H1 (cell line): ENCODE measurements at regions not wholly inside any gene's neighbourhood (a gene's known extent, or its start where the extent isn't known, plus 50 kb on each side); places are given as distances from the start of the nearest gene placed in this dataset.

Source experiments
- CTCF ChIA-PET: fragments of 300-600 bp; sonication (Branson Sonifier 250); formaldehyde crosslinking; loops from one replicate; lab custom pipeline; 2021; ENCODE audit not compliant: partially characterized antibody; lab: Charles Lee
- POLR2A ChIA-PET: fragments of 300-600 bp; sonication (Branson Sonifier 250); formaldehyde crosslinking; loops from one replicate; lab custom pipeline; 2021; ENCODE audit warnings: inconsistent platforms; ENCODE audit not compliant: partially characterized antibody; lab: Charles Lee
- DNase-seq, 2 experiments: peaks; one replicate each; pipeline versions ENCODE4 v3.0.0 to v3.0.0-alpha.2; 2010 to 2022; ENCODE audit warnings: low spot score in 2 of 2, low read depth in 1 of 2, mixed read lengths in 1 of 2
- FAIRE-seq: peaks from 2 replicates; lab custom pipeline; 2011; peaks lifted over from hg19 to GRCh38; lab: Jason Lieb, UNC
- H2AFZ ChIP-seq: 2 replicates; pipeline ENCODE4 v1.8.1; 2012; ENCODE audit warnings: low read length, inconsistent platforms
- H2AK5ac ChIP-seq: 2 replicates; pipeline ENCODE4 v1.6.1; 2013; ENCODE audit warnings: low read depth, low read length
- H2BK120ac ChIP-seq: replicated peaks from 2 replicates; pipeline ENCODE3; 2013; ENCODE audit warnings: low read depth, low read length, inconsistent platforms
- H2BK12ac ChIP-seq: 2 replicates; pipeline ENCODE4 v1.6.1; 2013; ENCODE audit warnings: low read depth, low read length
- H2BK15ac ChIP-seq: 2 replicates; pipeline ENCODE4 v1.6.1; 2013; ENCODE audit warnings: low read length
- H2BK20ac ChIP-seq: 2 replicates; pipeline ENCODE4 v1.6.1; 2013; ENCODE audit warnings: low read length
- H2BK5ac ChIP-seq: 2 replicates; pipeline ENCODE4 v1.6.1; 2013; ENCODE audit warnings: low read depth, low read length
- H3K14ac ChIP-seq: 2 replicates; pipeline ENCODE4 v1.6.1; 2013; ENCODE audit warnings: inconsistent platforms; ENCODE audit not compliant: insufficient read length
- H3K18ac ChIP-seq: 2 replicates; pipeline ENCODE4 v1.6.1; 2013; ENCODE audit warnings: low read length; ENCODE audit errors: extremely low read depth
- H3K23ac ChIP-seq: 2 replicates; pipeline ENCODE4 v1.6.1; 2013; ENCODE audit warnings: inconsistent platforms; ENCODE audit not compliant: insufficient read length
- H3K23me2 ChIP-seq: 2 replicates; pipeline ENCODE4 v1.6.1; 2013; ENCODE audit warnings: low read depth, low read length
- H3K27ac ChIP-seq: 2 replicates; pipeline ENCODE4 v1.6.1; 2011; ENCODE audit warnings: low read depth, low read length, inconsistent platforms
- H3K27me3 ChIP-seq, 4 experiments: replicated peaks in 1 of 4; 1 replicate in 1 of 4; 2 replicates in 3 of 4; pipeline versions ENCODE4 v1.6.1 to v1.8.1; 2011 to 2013; ENCODE audit warnings: low read length in 3 of 4, mild to moderate bottlenecking in 3 of 4, inconsistent platforms in 2 of 4, mixed read lengths in 2 of 4, moderate library complexity in 1 of 4; ENCODE audit not compliant: control insufficient read depth in 3 of 4, insufficient read depth in 3 of 4; ENCODE audit errors: extremely low read depth in 1 of 4
- H3K36me3 ChIP-seq, 4 experiments: 2 replicates each; pipeline versions ENCODE4 v1.6.1 to v1.8.1; 2011 to 2013; ENCODE audit warnings: mild to moderate bottlenecking in 4 of 4, low read length in 3 of 4, moderate library complexity in 2 of 4, control low read depth in 1 of 4, inconsistent platforms in 1 of 4; ENCODE audit not compliant: insufficient read depth in 4 of 4, control insufficient read depth in 2 of 4
- H3K4ac ChIP-seq: replicated peaks from 2 replicates; pipeline ENCODE3; 2013; ENCODE audit warnings: low read length, low read depth, mixed read lengths, inconsistent platforms; ENCODE audit not compliant: insufficient read length
- H3K4me1 ChIP-seq, 4 experiments: replicated peaks in 1 of 4; 1 replicate in 1 of 4; 2 replicates in 3 of 4; pipeline versions ENCODE4 v1.6.1 to v1.8.1; 2011 to 2013; ENCODE audit warnings: low read length in 3 of 4, inconsistent platforms in 2 of 4, mixed read lengths in 1 of 4; ENCODE audit not compliant: insufficient read depth in 4 of 4, control insufficient read depth in 3 of 4
- H3K4me2 ChIP-seq, 2 experiments: 2 replicates each; pipeline versions ENCODE4 v1.6.1 to v1.8.1; 2011 to 2013; ENCODE audit warnings: low read depth in 2 of 2, low read length in 2 of 2, control low read depth in 1 of 2, inconsistent platforms in 1 of 2, mild to moderate bottlenecking in 1 of 2; ENCODE audit not compliant: insufficient read depth in 1 of 2
- H3K4me3 ChIP-seq, 4 experiments: fragments of 200-600, 300-600 bp in 1 of 4; sonication (generic), shearing (Covaris generic), sonication (Bioruptor Twin) in 1 of 4; 2 replicates each; pipeline versions ENCODE4 v1.5.1 to v1.8.1; 2011 to 2016; ENCODE audit warnings: low read length in 4 of 4, low read depth in 3 of 4, control low read depth in 2 of 4, inconsistent platforms in 2 of 4, mild to moderate bottlenecking in 2 of 4, mixed read lengths in 1 of 4, moderate library complexity in 1 of 4; ENCODE audit not compliant: insufficient read depth in 2 of 4; ENCODE audit errors: extremely low read depth in 1 of 4
- H3K56ac ChIP-seq: replicated peaks from 2 replicates; pipeline ENCODE3; 2013; ENCODE audit warnings: low read depth, mild to moderate bottlenecking, mixed read lengths, low read length, inconsistent platforms; ENCODE audit not compliant: insufficient read length
- H3K79me1 ChIP-seq: 2 replicates; pipeline ENCODE4 v1.6.1; 2013; ENCODE audit warnings: low read depth, low read length, control low read depth
- H3K79me2 ChIP-seq, 2 experiments: 2 replicates each; pipeline versions ENCODE4 v1.6.1 to v1.8.1; 2012 to 2013; ENCODE audit warnings: low read length in 2 of 2, mild to moderate bottlenecking in 2 of 2, inconsistent platforms in 1 of 2; ENCODE audit not compliant: insufficient read depth in 2 of 2, control insufficient read depth in 1 of 2
- H3K9ac ChIP-seq, 4 experiments: replicated peaks in 1 of 4; 1 replicate in 1 of 4; 2 replicates in 3 of 4; pipeline versions ENCODE4 v1.6.1 to v1.8.1; 2011 to 2013; ENCODE audit warnings: low read depth in 3 of 4, low read length in 3 of 4, control low read depth in 2 of 4, mild to moderate bottlenecking in 2 of 4, moderate library complexity in 2 of 4, inconsistent platforms in 1 of 4; ENCODE audit errors: extremely low read depth in 1 of 4
- H3K9me3 ChIP-seq, 2 experiments: 2 replicates each; pipeline versions ENCODE4 v1.6.1 to v1.8.1; 2012 to 2013; ENCODE audit warnings: mild to moderate bottlenecking in 2 of 2, moderate library complexity in 2 of 2, control low read depth in 1 of 2, inconsistent platforms in 1 of 2, low read depth in 1 of 2, low read length in 1 of 2, mixed read lengths in 1 of 2; ENCODE audit not compliant: insufficient read depth in 2 of 2
- H4K20me1 ChIP-seq, 2 experiments: replicated peaks in 1 of 2; 2 replicates each; pipeline versions ENCODE3 to v1.8.1; 2011 to 2013; ENCODE audit warnings: inconsistent platforms in 2 of 2, low read length in 2 of 2, mild to moderate bottlenecking in 1 of 2; ENCODE audit not compliant: insufficient read depth in 2 of 2, control insufficient read depth in 1 of 2
- H4K5ac ChIP-seq: 2 replicates; pipeline ENCODE4 v1.6.1; 2013; ENCODE audit warnings: low read length, low read depth, mixed read lengths, inconsistent platforms; ENCODE audit not compliant: insufficient read length
- H4K8ac ChIP-seq: 2 replicates; pipeline ENCODE4 v1.8.0; 2013; ENCODE audit warnings: mild to moderate bottlenecking, moderate library complexity, low read length, inconsistent platforms; ENCODE audit not compliant: insufficient read depth; ENCODE audit errors: extremely low read depth
- H4K91ac ChIP-seq: replicated peaks from 2 replicates; pipeline ENCODE3; 2013; ENCODE audit warnings: low read length, mixed read lengths, inconsistent platforms; ENCODE audit not compliant: insufficient read length
- CBX8 ChIP-seq: fragments of 300-800, 300-1000 bp; sonication (generic); IDR thresholded peaks from 2 replicates; pipeline ENCODE4 v1.7.1; 2016; ENCODE audit warnings: low read depth, low read length, borderline replicate concordance
- EP300 ChIP-seq, 2 experiments: IDR thresholded peaks; 1 replicate in 1 of 2; 2 replicates in 1 of 2; pipeline ENCODE4 v1.6.1; 2011 to 2012; ENCODE audit warnings: low read depth in 2 of 2, low read length in 2 of 2, mild to moderate bottlenecking in 2 of 2, borderline replicate concordance in 1 of 2, inconsistent platforms in 1 of 2, moderate library complexity in 1 of 2
- GTF2F1 ChIP-seq: IDR thresholded peaks from 2 replicates; pipeline ENCODE4 v1.6.1; 2012; ENCODE audit warnings: low read depth, low read length, improper control_type of control experiment, borderline replicate concordance
- USF2 ChIP-seq: IDR thresholded peaks from 2 replicates; pipeline ENCODE4 v1.6.1; 2011; ENCODE audit warnings: low read length, improper control_type of control experiment
- YY1 ChIP-seq: IDR thresholded peaks from 2 replicates; pipeline ENCODE4 v1.6.1; 2011; ENCODE audit warnings: low read depth, mild to moderate bottlenecking, low read length
- WGBS, 2 experiments: shearing (Covaris generic) in 1 of 2; methylation state at CpG; one replicate each; pipeline versions ENCODE4 v1.1.6 to v1.1.7; 2013 to 2015; ENCODE audit warnings: low lambda C conversion rate in 2 of 2, mixed read lengths in 2 of 2, inconsistent platforms in 1 of 2, low coverage in 1 of 2, missing lambda C conversion rate in 1 of 2; ENCODE audit not compliant: insufficient replicate concordance in 2 of 2, insufficient coverage in 1 of 2, insufficient read length in 1 of 2; ENCODE audit errors: extremely low coverage in 1 of 2, missing lambda C conversion rate in 1 of 2; 5-methylcytosine and 5-hydroxymethylcytosine counted together

DNA sequence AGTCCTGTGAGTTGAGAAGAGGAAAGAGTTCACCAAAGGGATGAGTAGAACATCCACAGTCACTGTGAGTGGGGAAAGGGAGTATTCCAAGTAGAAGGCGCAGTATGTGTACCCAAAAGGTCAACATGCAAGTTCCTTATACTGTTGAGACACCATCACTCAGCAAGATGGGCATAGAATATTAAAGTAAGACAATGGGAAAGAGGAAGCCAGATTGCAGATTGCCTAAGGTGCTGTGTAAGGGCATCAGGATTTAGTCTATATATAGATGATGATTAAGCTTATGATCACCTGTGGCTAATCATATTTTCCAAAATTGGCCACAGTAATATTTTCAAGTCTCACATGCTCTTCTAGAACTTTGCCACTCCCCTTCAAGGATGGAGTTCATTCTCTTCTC, 120.1 kb upstream of the CAMK1G start:
- ChIA-PET POLR2A (no interaction called here), CTCF (interaction anchor here (1.1 to 1.7 kb wide), 3 partner anchors 26 to 106 kb away, joined by 3 to 6 read pairs (median 3); no protein-coding TSS in a partner anchor)
- H3K27ac ChIP-seq: no peak overlapping the region

More for the DNA sequence above, 120.1 kb upstream of the CAMK1G start:
- no peak overlapping the region for H2AK5ac ChIP-seq
- no peak overlapping the region for H2BK20ac ChIP-seq
- no peak overlapping the region for H4K91ac ChIP-seq
- no peak overlapping the region for H2AFZ ChIP-seq
- H2BK12ac ChIP-seq: no peak overlapping the region
- DNase-seq (no peak), FAIRE-seq (no peak)
- no peaks in the 10 kb centered on the region for H3K27me3 ChIP-seq
- no peak overlapping the region for H2BK15ac ChIP-seq
- H3K18ac ChIP-seq: no peak overlapping the region
- no peak overlapping the region for H3K56ac ChIP-seq
- H2BK120ac ChIP-seq: no peak overlapping the region
- no peak overlapping the region for H3K4me2 ChIP-seq
- no peaks in the 10 kb centered on the region for H3K4me1 ChIP-seq
- 83% methylated on average over 1 of the region's 1 CpG; no CpG with 5 or more reads in 1 of the 2 experiments for WGBS, 2 experiments
- no peaks in the 10 kb centered on the region for H3K79me1 ChIP-seq
- no peaks in the 10 kb centered on the region for H3K36me3 ChIP-seq
- no peak overlapping the region for H4K5ac ChIP-seq
- no peaks in the 10 kb centered on the region for H4K20me1 ChIP-seq
- H3K14ac ChIP-seq: no peak overlapping the region
- peaks cover 20 to 33% of the 10 kb centered on the region in 2 experiments for H3K9me3 ChIP-seq
- H3K4me3 ChIP-seq: no peak overlapping the region
- no peaks in the 10 kb centered on the region for H3K79me2 ChIP-seq
- TF ChIP-seq CBX8 (no peak), USF2 (no peak), YY1 (no peak), EP300 (IDR thresholded peaks at IDR 0.05; ENCODE audit: borderline replicate concordance in 1 of 2, low read depth in 2 of 2, low read length in 2 of 2) (no peak), GTF2F1 (no peak)
- TF ChIP-seq, all 59 proteins: peak for 0
- Histone ChIP-seq H3K9ac (no peak overlapping the region), H3K23me2 (no peaks in the 10 kb centered on the region), H3K4ac (no peak overlapping the region), H4K8ac (no peak overlapping the region), H3K23ac (no peak overlapping the region), H2BK5ac (no peak overlapping the region)
